A673 (cell line): ENCODE measurements at regions not wholly inside any gene's neighbourhood (a gene's known extent, or its start where the extent isn't known, plus 50 kb on each side); places are given as distances from the start of the nearest gene placed in this dataset.

ENCODE experiments used
- EZH2 ChIP-seq: fragments of 200-600 bp; sonication (generic); IDR thresholded peaks from 2 replicates; pipeline ENCODE4 v1.6.1; 2017; ENCODE audit warnings: borderline replicate concordance, low read depth, mild to moderate bottlenecking, mixed read lengths, antibody characterized with exemption, low read length; ENCODE audit not compliant: poor library complexity, severe bottlenecking
- TF ChIP-seq, protein P1 (sequence below): fragments of 300-800, 200-600 bp; sonication (generic); conservative IDR thresholded peaks from 2 replicates; pipeline ENCODE4 v1.5.1; 2017; ENCODE audit warnings: low read depth, mild to moderate bottlenecking, antibody characterized with exemption, low read length, moderate library complexity, mixed read lengths

DNA sequence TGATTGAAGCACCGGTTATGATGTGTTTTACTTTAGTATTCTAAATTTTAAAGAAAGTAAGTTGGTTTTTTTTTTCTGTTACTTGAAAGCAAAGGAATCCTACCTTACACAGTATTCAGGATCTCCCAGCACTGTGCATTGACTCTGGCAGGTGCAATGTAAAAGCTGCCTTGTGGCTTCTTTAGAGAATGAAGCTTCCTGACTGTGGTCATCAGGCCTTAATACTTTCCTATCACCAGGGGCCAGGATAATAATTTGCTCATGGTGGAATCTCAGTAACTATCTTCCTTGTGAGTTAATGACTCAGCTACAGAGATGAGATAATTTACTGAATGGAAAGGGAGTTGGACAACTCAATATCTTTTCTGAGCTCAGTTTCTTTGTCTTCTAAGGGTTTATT is 435.5 kb upstream of the ZNF608 start:
- TF ChIP-seq, protein P1, sequence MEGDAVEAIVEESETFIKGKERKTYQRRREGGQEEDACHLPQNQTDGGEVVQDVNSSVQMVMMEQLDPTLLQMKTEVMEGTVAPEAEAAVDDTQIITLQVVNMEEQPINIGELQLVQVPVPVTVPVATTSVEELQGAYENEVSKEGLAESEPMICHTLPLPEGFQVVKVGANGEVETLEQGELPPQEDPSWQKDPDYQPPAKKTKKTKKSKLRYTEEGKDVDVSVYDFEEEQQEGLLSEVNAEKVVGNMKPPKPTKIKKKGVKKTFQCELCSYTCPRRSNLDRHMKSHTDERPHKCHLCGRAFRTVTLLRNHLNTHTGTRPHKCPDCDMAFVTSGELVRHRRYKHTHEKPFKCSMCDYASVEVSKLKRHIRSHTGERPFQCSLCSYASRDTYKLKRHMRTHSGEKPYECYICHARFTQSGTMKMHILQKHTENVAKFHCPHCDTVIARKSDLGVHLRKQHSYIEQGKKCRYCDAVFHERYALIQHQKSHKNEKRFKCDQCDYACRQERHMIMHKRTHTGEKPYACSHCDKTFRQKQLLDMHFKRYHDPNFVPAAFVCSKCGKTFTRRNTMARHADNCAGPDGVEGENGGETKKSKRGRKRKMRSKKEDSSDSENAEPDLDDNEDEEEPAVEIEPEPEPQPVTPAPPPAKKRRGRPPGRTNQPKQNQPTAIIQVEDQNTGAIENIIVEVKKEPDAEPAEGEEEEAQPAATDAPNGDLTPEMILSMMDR = no peak
- TF ChIP-seq EZH2 = no peak
